Kidney epithelial cell (primary cell): ENCODE measurements at regions not wholly inside any gene's neighbourhood (a gene's known extent, or its start where the extent isn't known, plus 50 kb on each side); places are given as distances from the start of the nearest gene placed in this dataset.

Experiments used
- DNase-seq: peaks from one replicate; pipeline ENCODE4 v3.0.0-alpha.2; 2010; ENCODE audit warnings: low read depth
- H3K27me3 ChIP-seq: 2 replicates; pipeline ENCODE4 v1.6.0; 2011; ENCODE audit warnings: low read length; ENCODE audit not compliant: control insufficient read depth, insufficient read depth
- H3K36me3 ChIP-seq: 2 replicates; pipeline ENCODE4 v1.5.1; 2011; ENCODE audit warnings: low read length; ENCODE audit not compliant: control insufficient read depth, insufficient read depth
- H3K4me3 ChIP-seq: 2 replicates; pipeline ENCODE4 v1.5.1; 2011; ENCODE audit warnings: low read depth, mild to moderate bottlenecking, control low read depth, low read length
- CTCF ChIP-seq: IDR thresholded peaks from 2 replicates; pipeline ENCODE4 v1.5.1; 2011; ENCODE audit warnings: mild to moderate bottlenecking, moderate library complexity, low read length, control low read depth, inconsistent platforms; ENCODE audit not compliant: insufficient read depth, poor library complexity, severe bottlenecking

DNA sequence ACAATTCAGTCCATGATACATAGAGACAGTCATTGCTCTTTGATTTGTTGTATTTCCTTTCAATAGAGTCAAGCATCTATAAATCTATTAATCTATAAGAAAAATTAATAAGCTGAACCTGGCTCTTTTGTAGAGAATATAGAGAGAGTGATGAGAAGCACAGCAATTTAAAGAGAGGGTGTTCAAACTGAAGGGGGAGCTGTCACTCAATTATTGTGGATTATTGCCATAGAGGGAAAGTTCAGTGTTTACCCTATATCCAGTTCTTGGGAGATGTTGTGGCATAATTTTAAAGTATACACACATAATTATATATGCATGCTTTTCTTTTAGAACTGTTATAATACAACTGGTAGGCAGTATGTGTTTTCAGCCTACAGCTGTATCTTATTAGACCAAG, 1469.0 kb upstream of the PABPC4L start:
- no peak for TF ChIP-seq CTCF
- Histone ChIP-seq H3K36me3 (no peaks in the 10 kb centered on the region), H3K4me3 (no peak overlapping the region), H3K27me3 (no peaks in the 10 kb centered on the region)
- no peak for DNase-seq
